Lower leg skin (tissue), 3 donors: ENCODE measurements at regions not wholly inside any gene's neighbourhood (a gene's known extent, or its start where the extent isn't known, plus 50 kb on each side); places are given as distances from the start of the nearest gene placed in this dataset.

Experiments used
- POLR2A ChIP-seq, 2 donors: fragments of 450-650 bp; IDR thresholded peaks; one replicate each; pipeline ENCODE4 v1.6.1; 2016 to 2017; ENCODE audit warnings: antibody characterized with exemption in 2 of 2, mild to moderate bottlenecking in 1 of 2, moderate library complexity in 1 of 2
- TF ChIP-seq, protein P1 (sequence below), 3 donors: fragments of 450-650 bp; IDR thresholded peaks; one replicate each; pipeline ENCODE4 v1.5.1; 2016; ENCODE audit warnings: antibody characterized with exemption in 3 of 3, mild to moderate bottlenecking in 3 of 3, moderate library complexity in 2 of 3

DNA sequence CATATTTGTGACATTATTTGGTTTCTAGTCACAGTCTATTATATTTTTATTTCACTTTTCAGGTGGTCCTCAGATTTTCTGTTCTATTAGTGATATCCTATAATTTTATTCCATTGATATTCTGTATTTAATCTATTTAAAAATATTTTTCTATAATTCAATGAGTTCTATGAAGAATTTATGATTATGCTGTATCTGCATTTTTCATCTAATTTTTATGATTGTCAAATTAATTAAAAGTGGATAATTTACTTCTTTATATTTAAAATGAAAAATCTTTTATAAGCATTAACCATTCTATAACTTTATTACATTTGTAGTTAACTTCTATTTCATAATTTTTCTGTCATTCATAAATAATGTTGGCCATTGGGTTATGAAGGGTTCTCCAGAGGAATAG is 387.4 kb upstream of the LRRC7 start:
- TF ChIP-seq, protein P1, sequence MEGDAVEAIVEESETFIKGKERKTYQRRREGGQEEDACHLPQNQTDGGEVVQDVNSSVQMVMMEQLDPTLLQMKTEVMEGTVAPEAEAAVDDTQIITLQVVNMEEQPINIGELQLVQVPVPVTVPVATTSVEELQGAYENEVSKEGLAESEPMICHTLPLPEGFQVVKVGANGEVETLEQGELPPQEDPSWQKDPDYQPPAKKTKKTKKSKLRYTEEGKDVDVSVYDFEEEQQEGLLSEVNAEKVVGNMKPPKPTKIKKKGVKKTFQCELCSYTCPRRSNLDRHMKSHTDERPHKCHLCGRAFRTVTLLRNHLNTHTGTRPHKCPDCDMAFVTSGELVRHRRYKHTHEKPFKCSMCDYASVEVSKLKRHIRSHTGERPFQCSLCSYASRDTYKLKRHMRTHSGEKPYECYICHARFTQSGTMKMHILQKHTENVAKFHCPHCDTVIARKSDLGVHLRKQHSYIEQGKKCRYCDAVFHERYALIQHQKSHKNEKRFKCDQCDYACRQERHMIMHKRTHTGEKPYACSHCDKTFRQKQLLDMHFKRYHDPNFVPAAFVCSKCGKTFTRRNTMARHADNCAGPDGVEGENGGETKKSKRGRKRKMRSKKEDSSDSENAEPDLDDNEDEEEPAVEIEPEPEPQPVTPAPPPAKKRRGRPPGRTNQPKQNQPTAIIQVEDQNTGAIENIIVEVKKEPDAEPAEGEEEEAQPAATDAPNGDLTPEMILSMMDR (IDR thresholded peaks at IDR 0.05): no peak
- no peak for TF ChIP-seq POLR2A (IDR thresholded peaks at IDR 0.05)
